Activated CD4-positive, CD25-positive, alpha-beta regulatory T cell treated with anti-CD3 and anti-CD28 coated beads, Interleukin-2, amount 50 U/mL, for 16 hours (primary cell): ENCODE measurements at regions not wholly inside any gene's neighbourhood (a gene's known extent, or its start where the extent isn't known, plus 50 kb on each side); places are given as distances from the start of the nearest gene placed in this dataset.
"Not testable (repeated sequence)": the region's sequence is repeated elsewhere in the genome, so short reads cannot be mapped to it uniquely, and the experiment has no call there.

ENCODE experiments used
- DNase-seq: peaks from one replicate; pipeline ENCODE4 v3.0.0-alpha.2; 2020; ENCODE audit warnings: low read depth, low spot score

GRCh38 chr9:89695979-89696378 lies 91.2 kb downstream of the GADD45G start:
- not testable (repeated sequence) for DNase-seq

GRCh38 chr9:89696780-89697179 lies 92.0 kb downstream of the GADD45G start:
- DNase-seq: no peak

- DNase-seq: no peak
Measured at GRCh38 chr9:89697553-89697952, 92.7 kb downstream of the GADD45G start.

GRCh38 chr9:89698411-89699005 lies 93.7 kb downstream of the GADD45G start:
- DNase-seq: no peak

- DNase-seq: no peak
Measured at GRCh38 chr9:89699646-89700045, 94.8 kb downstream of the GADD45G start.

- peak; percentile 26 for DNase-seq
Measured at GRCh38 chr9:89701221-89701798, 96.5 kb downstream of the GADD45G start.

GRCh38 chr9:89702401-89702800 lies 97.6 kb downstream of the GADD45G start:
- no peak for DNase-seq

- no peak for DNase-seq
Measured at GRCh38 chr9:89705651-89706050, 100.8 kb downstream of the GADD45G start.

GRCh38 chr9:89706086-89706485 lies 101.3 kb downstream of the GADD45G start:
- DNase-seq: no peak

- no peak for DNase-seq
Measured at GRCh38 chr9:89706731-89707191, 101.9 kb downstream of the GADD45G start.

GRCh38 chr9:89710697-89711096 lies 105.9 kb downstream of the GADD45G start:
- DNase-seq: no peak

- DNase-seq: no peak
Measured at GRCh38 chr9:89711866-89712265, 107.1 kb downstream of the GADD45G start.

- DNase-seq: no peak
Measured at GRCh38 chr9:89712283-89712682, 107.5 kb downstream of the GADD45G start.

- no peak for DNase-seq
Measured at GRCh38 chr9:89714321-89714720, 109.5 kb downstream of the GADD45G start.

GRCh38 chr9:89715318-89715858 lies 110.6 kb downstream of the GADD45G start:
- no peak for DNase-seq

- DNase-seq: no peak
Measured at GRCh38 chr9:89715881-89716280, 111.1 kb downstream of the GADD45G start.

- no peak for DNase-seq
Measured at GRCh38 chr9:89716559-89716958, 111.7 kb downstream of the GADD45G start.

GRCh38 chr9:89718176-89718575 lies 113.4 kb downstream of the GADD45G start:
- no peak for DNase-seq

- no peak for DNase-seq
Measured at GRCh38 chr9:89718651-89719050, 113.8 kb downstream of the GADD45G start.

GRCh38 chr9:89719202-89719601 lies 114.4 kb downstream of the GADD45G start:
- no peak for DNase-seq

- no peak for DNase-seq
Measured at GRCh38 chr9:89720696-89721175, 115.9 kb downstream of the GADD45G start.

- no peak for DNase-seq
Measured at GRCh38 chr9:89721176-89721700, 116.4 kb downstream of the GADD45G start.

GRCh38 chr9:89721971-89722530 lies 117.2 kb downstream of the GADD45G start:
- no peak for DNase-seq
